ENCODE measurements at regions not wholly inside any gene's neighbourhood (a gene's known extent, or its start where the extent isn't known, plus 50 kb on each side); places are given as distances from the start of the nearest gene placed in this dataset.
"Not testable (repeated sequence)": the region's sequence is repeated elsewhere in the genome, so short reads cannot be mapped to it uniquely, and the experiment has no call there.

- DNase-seq: peak; percentile 81
Measured at GRCh38 chr17:36849871-36850348, 87.4 kb upstream of the LHX1 start.

- DNase-seq: peak; percentile 50
Measured at GRCh38 chr17:36850790-36851189, 86.5 kb upstream of the LHX1 start.

GRCh38 chr17:36851250-36851649, 86.0 kb upstream of the LHX1 start:
- no peak for DNase-seq

- DNase-seq: not testable (repeated sequence)
Measured at GRCh38 chr17:36852478-36852877, 84.8 kb upstream of the LHX1 start.

GRCh38 chr17:36854982-36855381, 82.3 kb upstream of the LHX1 start:
- no peak for DNase-seq

- no peak for DNase-seq
Measured at GRCh38 chr17:36855459-36855858, 81.8 kb upstream of the LHX1 start.

- DNase-seq: no peak
Measured at GRCh38 chr17:36856222-36856621, 81.1 kb upstream of the LHX1 start.

GRCh38 chr17:36856903-36857381, 80.3 kb upstream of the LHX1 start:
- DNase-seq: no peak

GRCh38 chr17:36857698-36858097, 79.6 kb upstream of the LHX1 start:
- no peak for DNase-seq

- DNase-seq: no peak
Measured at GRCh38 chr17:36858119-36859002, 78.9 kb upstream of the LHX1 start.

- no peak for DNase-seq
Measured at GRCh38 chr17:36859003-36859300, 78.3 kb upstream of the LHX1 start.

- no peak for DNase-seq
Measured at GRCh38 chr17:36859706-36860105, 77.6 kb upstream of the LHX1 start.

- DNase-seq: no peak
Measured at GRCh38 chr17:36861531-36861930, 75.7 kb upstream of the LHX1 start.

- DNase-seq: no peak
Measured at GRCh38 chr17:36862116-36862920, 75.0 kb upstream of the LHX1 start.

- DNase-seq: no peak
Measured at GRCh38 chr17:36863131-36863530, 74.1 kb upstream of the LHX1 start.

GRCh38 chr17:36863676-36864612, 73.3 kb upstream of the LHX1 start:
- DNase-seq: no peak

GRCh38 chr17:36864827-36865430, 72.3 kb upstream of the LHX1 start:
- no peak for DNase-seq

- DNase-seq: no peak
Measured at GRCh38 chr17:36867716-36868341, 69.4 kb upstream of the LHX1 start.

- DNase-seq: no peak
Measured at GRCh38 chr17:36868777-36869176, 68.5 kb upstream of the LHX1 start.

GRCh38 chr17:36869441-36869840, 67.8 kb upstream of the LHX1 start:
- no peak for DNase-seq

GRCh38 chr17:36869856-36870719, 67.2 kb upstream of the LHX1 start:
- DNase-seq: no peak

Data from stimulated activated CD4-positive, alpha-beta T cell treated with anti-CD3 and anti-CD28 coated beads, Interleukin-15, amount 100 ng/mL, for 24 hours (primary cell).